ENCODE measurements at regions not wholly inside any gene's neighbourhood (a gene's known extent, or its start where the extent isn't known, plus 50 kb on each side); places are given as distances from the start of the nearest gene placed in this dataset.

DNA sequence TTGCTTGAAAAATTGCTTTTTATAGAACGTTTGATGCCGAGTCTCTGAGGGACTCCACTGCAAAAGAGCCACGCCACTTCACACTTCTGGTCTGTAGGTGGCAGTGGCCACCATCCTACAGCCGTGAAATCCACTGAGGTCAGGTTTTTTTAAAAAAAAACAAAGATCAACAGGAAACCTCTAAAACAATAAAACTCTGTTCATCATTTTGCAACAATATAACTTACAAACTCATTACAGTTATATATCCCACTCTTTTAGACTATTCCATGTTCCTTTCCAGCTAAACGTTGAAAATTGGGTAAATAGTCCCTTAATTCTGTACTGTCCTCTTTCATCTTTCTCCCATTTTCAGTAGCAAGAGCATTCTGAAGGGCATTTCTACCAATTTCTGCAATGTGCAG is 64.6 kb upstream of the FMN2 start:
- no peaks in the 10 kb centered on the region for H3K79me2 ChIP-seq (ENCODE audit: control insufficient read depth, insufficient read depth, low read length)
- H3K27me3 ChIP-seq (ENCODE audit: control insufficient read depth, insufficient read depth, low read length): no peaks in the 10 kb centered on the region
- DNase-seq (ENCODE audit: low read depth in 2 of 2): peak; percentile 41 to 65
- H3K9me3 ChIP-seq (ENCODE audit: control insufficient read depth, insufficient read depth, low read depth, low read length): no peaks in the 10 kb centered on the region
- TF ChIP-seq, protein P1, sequence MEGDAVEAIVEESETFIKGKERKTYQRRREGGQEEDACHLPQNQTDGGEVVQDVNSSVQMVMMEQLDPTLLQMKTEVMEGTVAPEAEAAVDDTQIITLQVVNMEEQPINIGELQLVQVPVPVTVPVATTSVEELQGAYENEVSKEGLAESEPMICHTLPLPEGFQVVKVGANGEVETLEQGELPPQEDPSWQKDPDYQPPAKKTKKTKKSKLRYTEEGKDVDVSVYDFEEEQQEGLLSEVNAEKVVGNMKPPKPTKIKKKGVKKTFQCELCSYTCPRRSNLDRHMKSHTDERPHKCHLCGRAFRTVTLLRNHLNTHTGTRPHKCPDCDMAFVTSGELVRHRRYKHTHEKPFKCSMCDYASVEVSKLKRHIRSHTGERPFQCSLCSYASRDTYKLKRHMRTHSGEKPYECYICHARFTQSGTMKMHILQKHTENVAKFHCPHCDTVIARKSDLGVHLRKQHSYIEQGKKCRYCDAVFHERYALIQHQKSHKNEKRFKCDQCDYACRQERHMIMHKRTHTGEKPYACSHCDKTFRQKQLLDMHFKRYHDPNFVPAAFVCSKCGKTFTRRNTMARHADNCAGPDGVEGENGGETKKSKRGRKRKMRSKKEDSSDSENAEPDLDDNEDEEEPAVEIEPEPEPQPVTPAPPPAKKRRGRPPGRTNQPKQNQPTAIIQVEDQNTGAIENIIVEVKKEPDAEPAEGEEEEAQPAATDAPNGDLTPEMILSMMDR (conservative IDR thresholded peaks at IDR 0.05 in 1 of 2, IDR thresholded peaks at IDR 0.05 in 1 of 2; ENCODE audit: low read depth in 1 of 2, low read length in 2 of 2): peak; percentile 95 to 96
- TF ChIP-seq EZH2 (IDR thresholded peaks at IDR 0.05; ENCODE audit: low read length, missing control alignments): no peak
- no peaks in the 10 kb centered on the region for H3K36me3 ChIP-seq (ENCODE audit: control insufficient read depth, insufficient read depth, low read length)
- peaks cover 6% of the 10 kb centered on the region for H3K4me1 ChIP-seq (ENCODE audit: control insufficient read depth, extremely low read depth, insufficient read depth, low read length)
- no peak overlapping the region for H3K27ac ChIP-seq (ENCODE audit: insufficient read depth, low read length)
- H3K9ac ChIP-seq (ENCODE audit: insufficient read depth, low read length): no peak overlapping the region
- H3K4me2 ChIP-seq (ENCODE audit: extremely low read depth, insufficient read depth, low read length): no peak overlapping the region
- no peaks in the 10 kb centered on the region for H4K20me1 ChIP-seq (ENCODE audit: control insufficient read depth, extremely low read depth, insufficient read depth, low read length)
- H3K4me3 ChIP-seq (replicated peaks in 1 of 4; ENCODE audit: control extremely low read depth in 1 of 4, insufficient read depth in 1 of 4, low read depth in 3 of 4, low read length in 4 of 4): no peak overlapping the region
- H2AFZ ChIP-seq (ENCODE audit: low read length): no peak overlapping the region

DNA sequence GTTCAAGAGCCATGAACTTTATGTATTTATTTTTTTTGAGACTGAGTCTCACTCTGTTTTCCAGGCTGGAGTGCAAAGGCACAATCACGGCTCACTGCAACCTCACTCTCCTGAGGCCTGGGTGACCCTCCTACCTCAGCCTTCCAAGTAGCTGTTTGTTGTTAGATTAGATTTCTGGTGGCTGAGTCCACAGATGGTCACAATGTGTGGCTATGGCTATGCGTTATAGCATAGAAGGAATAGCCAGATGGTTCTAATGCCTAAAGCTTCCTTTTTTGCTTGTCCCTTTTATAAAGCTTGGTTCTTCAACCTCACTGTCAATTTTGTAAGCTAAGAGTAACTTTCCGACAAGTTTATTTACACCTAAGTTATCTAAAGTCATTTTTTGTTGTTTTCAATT is 62.3 kb upstream of the FMN2 start:
- H3K4me3 ChIP-seq (replicated peaks in 1 of 4; ENCODE audit: control extremely low read depth in 1 of 4, insufficient read depth in 1 of 4, low read depth in 3 of 4, low read length in 4 of 4): no peak overlapping the region
- peak overlapping the region; percentile 34 for H3K27ac ChIP-seq (ENCODE audit: insufficient read depth, low read length)

DNA sequence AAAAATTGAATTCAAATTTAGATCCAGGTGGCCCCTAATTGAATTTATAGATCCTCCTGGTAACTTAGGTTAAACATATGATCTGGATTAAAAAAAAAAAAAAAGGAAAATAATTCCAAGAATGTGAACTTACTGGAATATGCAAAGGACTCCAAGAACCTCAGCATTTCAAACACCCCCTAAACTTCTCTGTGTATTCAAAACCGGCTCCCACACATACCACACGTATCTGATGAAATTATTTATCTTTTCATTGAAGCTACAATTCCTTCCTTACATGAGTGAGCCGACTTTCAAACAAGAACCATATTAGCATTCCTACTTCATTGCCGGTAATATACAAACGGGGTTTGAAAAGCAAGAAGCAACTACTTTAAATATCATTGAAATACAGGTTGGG is 61.4 kb upstream of the FMN2 start:
- no peak overlapping the region for H3K9ac ChIP-seq (ENCODE audit: insufficient read depth, low read length)
- H3K4me2 ChIP-seq (ENCODE audit: extremely low read depth, insufficient read depth, low read length): no peak overlapping the region
- TF ChIP-seq, protein P1 (conservative IDR thresholded peaks at IDR 0.05 in 1 of 2, IDR thresholded peaks at IDR 0.05 in 1 of 2; ENCODE audit: low read depth in 1 of 2, low read length in 2 of 2): no peak
- TF ChIP-seq EZH2 (IDR thresholded peaks at IDR 0.05; ENCODE audit: low read length, missing control alignments): no peak
- H3K9me3 ChIP-seq (ENCODE audit: control insufficient read depth, insufficient read depth, low read depth, low read length): no peaks in the 10 kb centered on the region
- no peak overlapping the region for H3K4me3 ChIP-seq (replicated peaks in 1 of 4; ENCODE audit: control extremely low read depth in 1 of 4, insufficient read depth in 1 of 4, low read depth in 3 of 4, low read length in 4 of 4)
- DNase-seq (ENCODE audit: low read depth in 2 of 2): peak in 1 of 2 donors; percentile 78
- no peaks in the 10 kb centered on the region for H3K36me3 ChIP-seq (ENCODE audit: control insufficient read depth, insufficient read depth, low read length)
- peaks cover 6% of the 10 kb centered on the region for H3K4me1 ChIP-seq (ENCODE audit: control insufficient read depth, extremely low read depth, insufficient read depth, low read length)
- no peaks in the 10 kb centered on the region for H4K20me1 ChIP-seq (ENCODE audit: control insufficient read depth, extremely low read depth, insufficient read depth, low read length)
- H2AFZ ChIP-seq (ENCODE audit: low read length): no peak overlapping the region
- H3K27ac ChIP-seq (ENCODE audit: insufficient read depth, low read length): peak overlapping the region; percentile 42
- H3K79me2 ChIP-seq (ENCODE audit: control insufficient read depth, insufficient read depth, low read length): no peaks in the 10 kb centered on the region
- no peaks in the 10 kb centered on the region for H3K27me3 ChIP-seq (ENCODE audit: control insufficient read depth, insufficient read depth, low read length)

More for the DNA sequence above, 62.3 kb upstream of the FMN2 start:
- Histone ChIP-seq H2AFZ (ENCODE audit: low read length) (peak overlapping the region; percentile 54), H3K27me3 (ENCODE audit: control insufficient read depth, insufficient read depth, low read length) (no peaks in the 10 kb centered on the region), H3K9ac (ENCODE audit: insufficient read depth, low read length) (no peak overlapping the region), H3K36me3 (ENCODE audit: control insufficient read depth, insufficient read depth, low read length) (no peaks in the 10 kb centered on the region), H3K9me3 (ENCODE audit: control insufficient read depth, insufficient read depth, low read depth, low read length) (no peaks in the 10 kb centered on the region), H3K4me2 (ENCODE audit: extremely low read depth, insufficient read depth, low read length) (no peak overlapping the region), H3K79me2 (ENCODE audit: control insufficient read depth, insufficient read depth, low read length) (no peaks in the 10 kb centered on the region), H3K4me1 (ENCODE audit: control insufficient read depth, extremely low read depth, insufficient read depth, low read length) (peaks cover 6% of the 10 kb centered on the region), H4K20me1 (ENCODE audit: control insufficient read depth, extremely low read depth, insufficient read depth, low read length) (no peaks in the 10 kb centered on the region)
- DNase-seq (ENCODE audit: low read depth in 2 of 2): peak in 1 of 2 donors; percentile 42
- TF ChIP-seq EZH2 (IDR thresholded peaks at IDR 0.05; ENCODE audit: low read length, missing control alignments): no peak
- TF ChIP-seq, protein P1 (conservative IDR thresholded peaks at IDR 0.05 in 1 of 2, IDR thresholded peaks at IDR 0.05 in 1 of 2; ENCODE audit: low read depth in 1 of 2, low read length in 2 of 2): no peak
